Dedifferentiated amniotic fluid mesenchymal stem cell (primary cell): ENCODE measurements at regions not wholly inside any gene's neighbourhood (a gene's known extent, or its start where the extent isn't known, plus 50 kb on each side); places are given as distances from the start of the nearest gene placed in this dataset.
"Not testable (repeated sequence)": the region's sequence is repeated elsewhere in the genome, so short reads cannot be mapped to it uniquely, and the experiment has no call there.

Source experiments
- DNase-seq: peaks from one replicate; pipeline ENCODE4 v3.0.0-alpha.2; 2016; ENCODE audit errors: extremely low spot score

GRCh38 chr21:7829411-7829810 is 2692.0 kb upstream of the TPTE start:
- not testable (repeated sequence) for DNase-seq

GRCh38 chr21:7837315-7837714 is 2684.1 kb upstream of the TPTE start:
- not testable (repeated sequence) for DNase-seq

GRCh38 chr21:7853426-7853825 is 2668.0 kb upstream of the TPTE start:
- not testable (repeated sequence) for DNase-seq

- not testable (repeated sequence) for DNase-seq
Measured at GRCh38 chr21:7853836-7854235, 2667.5 kb upstream of the TPTE start.
